Stimulated activated naive CD4-positive, alpha-beta T cell (primary cell): ENCODE measurements at regions not wholly inside any gene's neighbourhood (a gene's known extent, or its start where the extent isn't known, plus 50 kb on each side); places are given as distances from the start of the nearest gene placed in this dataset.
"Not testable (repeated sequence)": the region's sequence is repeated elsewhere in the genome, so short reads cannot be mapped to it uniquely, and the experiment has no call there.

Experiments
- DNase-seq, 6 experiments: peaks; one replicate each; lab custom pipeline; 2025; lab: John Stamatoyannopoulos, UW

GRCh38 chr12:27133022-27133590 lies 50.7 kb upstream of the C12orf71 start:
- no peak for DNase-seq

- DNase-seq, result no peak
Observed at GRCh38 chr12:27140478-27140969, 58.1 kb upstream of the C12orf71 start.

- DNase-seq, result peak in 3 of 6 experiments; percentile 5 to 26 (median 23)
Observed at GRCh38 chr12:27142101-27142721, 59.8 kb upstream of the C12orf71 start.

- DNase-seq, result no peak
Observed at GRCh38 chr12:27143256-27144069, 61.1 kb upstream of the C12orf71 start.

GRCh38 chr12:27145725-27146124 lies 63.3 kb upstream of the C12orf71 start:
- DNase-seq, result not testable (repeated sequence)

- DNase-seq, result no peak
Observed at GRCh38 chr12:27148373-27148772, 66.0 kb upstream of the C12orf71 start.

- no peak for DNase-seq
Observed at GRCh38 chr12:27148791-27149190, 66.4 kb upstream of the C12orf71 start.

GRCh38 chr12:27151479-27151878 lies 69.1 kb upstream of the C12orf71 start:
- no peak for DNase-seq

- no peak for DNase-seq
Observed at GRCh38 chr12:27158297-27158696, 75.9 kb upstream of the C12orf71 start.

GRCh38 chr12:27161458-27162228 lies 79.3 kb upstream of the C12orf71 start:
- no peak for DNase-seq

- DNase-seq, result no peak
Observed at GRCh38 chr12:27162229-27162537, 79.8 kb upstream of the C12orf71 start.

- no peak for DNase-seq
Observed at GRCh38 chr12:27163048-27163715, 80.8 kb upstream of the C12orf71 start.

GRCh38 chr12:27163894-27164293 lies 80.2 kb upstream of the STK38L start:
- DNase-seq, result no peak

GRCh38 chr12:27164330-27165040 lies 79.6 kb upstream of the STK38L start:
- DNase-seq, result no peak

- not testable (repeated sequence) for DNase-seq
Observed at GRCh38 chr12:27165958-27166357, 78.1 kb upstream of the STK38L start.

- DNase-seq, result not testable (repeated sequence)
Observed at GRCh38 chr12:27171494-27171893, 72.6 kb upstream of the STK38L start.

GRCh38 chr12:27176765-27177164 lies 67.3 kb upstream of the STK38L start:
- no peak for DNase-seq

- DNase-seq, result no peak
Observed at GRCh38 chr12:27177706-27178105, 66.4 kb upstream of the STK38L start.

- DNase-seq, result no peak
Observed at GRCh38 chr12:27178255-27178654, 65.8 kb upstream of the STK38L start.

- no peak for DNase-seq
Observed at GRCh38 chr12:27178723-27179399, 65.2 kb upstream of the STK38L start.
